ENCODE measurements at regions not wholly inside any gene's neighbourhood (a gene's known extent, or its start where the extent isn't known, plus 50 kb on each side); places are given as distances from the start of the nearest gene placed in this dataset.
A peak's percentile ranks its signal among the peaks of the same experiment; 100 is the strongest.
"Not testable (repeated sequence)": the region's sequence is repeated elsewhere in the genome, so short reads cannot be mapped to it uniquely, and the experiment has no call there.

DNA sequence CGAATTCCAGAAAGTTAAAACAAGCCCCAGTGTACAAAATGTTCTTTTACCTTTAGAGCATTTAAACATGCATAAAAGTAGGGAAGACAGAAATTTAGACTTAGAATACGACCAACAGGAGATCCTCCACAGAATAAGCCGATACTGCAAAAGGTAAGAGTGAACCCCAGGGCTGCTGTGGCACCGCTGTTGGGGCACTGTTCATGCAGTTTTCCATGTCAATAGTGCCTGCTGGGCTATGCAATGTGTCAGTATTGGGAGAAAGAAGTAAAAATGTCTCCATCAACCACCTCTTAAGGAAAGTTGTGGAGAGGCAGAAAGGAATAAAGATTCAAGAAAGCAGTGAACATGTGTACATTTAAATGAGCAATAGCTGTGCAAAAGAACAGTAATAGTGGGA is 326.5 kb upstream of the SEMA3C start:
- Histone ChIP-seq H3K9me3 (ENCODE audit: control insufficient read depth, low read length) (no peaks in the 10 kb centered on the region), H3K4me3 (ENCODE audit: low read length) (no peak overlapping the region), H3K27me3 (ENCODE audit: control insufficient read depth, insufficient read depth) (no peaks in the 10 kb centered on the region), H3K27ac (ENCODE audit: low read length) (no peak overlapping the region), H3K4me1 (ENCODE audit: control insufficient read depth, insufficient read depth, low read length) (no peaks in the 10 kb centered on the region)
- intact Hi-C loops (cut with DNase I): no loop called here
- DNase-seq (no peak), ATAC-seq (no peak)
- WGBS: 73% methylated on average over 4 of the region's 4 CpGs

DNA sequence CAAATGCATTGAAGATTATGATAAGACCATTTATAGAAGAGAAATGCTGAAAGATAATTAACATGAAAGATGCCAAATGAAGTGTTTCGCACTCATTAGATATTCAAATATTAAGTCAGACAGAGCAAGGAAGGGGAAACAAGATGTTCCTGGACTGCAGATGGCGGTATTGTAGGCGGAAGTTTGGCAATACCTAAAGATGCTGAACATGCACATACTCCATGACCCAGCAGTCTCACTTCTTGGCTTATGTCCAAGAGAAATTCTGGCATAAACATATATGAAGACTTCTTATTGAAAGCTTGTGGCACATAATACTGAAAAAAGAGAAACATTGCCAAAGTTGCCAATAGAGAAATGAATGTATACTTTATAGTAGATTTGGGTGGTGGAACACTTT is 325.4 kb upstream of the SEMA3C start:
- Histone ChIP-seq H3K9me3 (ENCODE audit: control insufficient read depth, low read length) (no peaks in the 10 kb centered on the region), H3K4me1 (ENCODE audit: control insufficient read depth, insufficient read depth, low read length) (no peaks in the 10 kb centered on the region), H3K27me3 (ENCODE audit: control insufficient read depth, insufficient read depth) (no peaks in the 10 kb centered on the region), H3K27ac (ENCODE audit: low read length) (no peak overlapping the region), H3K4me3 (ENCODE audit: low read length) (no peak overlapping the region)
- ATAC-seq (no peak), DNase-seq (no peak)
- intact Hi-C loops (cut with DNase I): loop anchor here in 1 of 4 donors (5.0 kb wide), 1 partner anchor 317 kb away; no protein-coding TSS in a partner anchor
- WGBS: 83% methylated on average over 3 of the region's 3 CpGs

DNA sequence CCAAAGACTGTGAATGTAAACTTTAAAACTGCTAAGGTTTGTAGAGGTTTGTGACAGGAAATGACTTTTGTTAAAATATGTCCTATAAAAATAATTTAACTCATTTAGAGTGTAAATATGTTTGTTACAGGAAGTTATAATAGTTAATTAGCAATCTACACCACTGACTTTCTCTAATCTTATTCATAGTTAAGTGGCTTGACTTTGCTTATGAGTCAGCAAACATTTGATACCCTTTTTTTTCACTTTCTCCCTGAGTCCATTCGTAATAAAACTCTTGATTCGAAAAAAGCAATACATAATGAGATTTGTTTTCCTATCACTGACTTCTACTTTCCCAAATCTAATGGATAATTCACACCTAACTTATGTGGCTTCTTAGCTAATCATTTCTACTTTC is 317.7 kb upstream of the SEMA3C start:
- 81% methylated on average over 2 of the region's 2 CpGs for WGBS
- no peak for DNase-seq
- ATAC-seq: no peak

DNA sequence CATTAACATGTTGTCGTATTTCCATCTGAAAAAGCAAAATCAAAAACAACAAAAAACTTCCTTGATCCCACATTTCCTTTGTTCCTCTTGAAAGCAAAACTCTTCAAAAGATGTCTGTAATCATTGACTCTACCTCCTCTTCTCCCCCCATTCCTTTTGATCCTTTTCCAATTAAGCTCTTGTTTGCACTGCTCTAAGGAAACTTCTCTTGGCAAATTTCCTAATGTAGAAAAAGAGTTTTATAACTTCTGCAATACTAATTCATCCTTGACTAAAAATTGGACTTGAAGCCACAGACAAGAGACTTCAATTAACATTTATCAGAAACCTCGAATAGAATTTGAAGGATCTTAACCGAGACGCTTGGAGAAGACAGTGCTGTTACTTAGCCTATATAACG is 317.1 kb upstream of the SEMA3C start:
- no peaks in the 10 kb centered on the region for H3K27me3 ChIP-seq (ENCODE audit: control insufficient read depth, insufficient read depth)
- H3K9me3 ChIP-seq (ENCODE audit: control insufficient read depth, low read length): no peaks in the 10 kb centered on the region
- 77% methylated on average over 5 of the region's 5 CpGs for WGBS
- intact Hi-C loops (cut with DNase I): no loop called here
- H3K27ac ChIP-seq (ENCODE audit: low read length): no peak overlapping the region
- no peaks in the 10 kb centered on the region for H3K4me1 ChIP-seq (ENCODE audit: control insufficient read depth, insufficient read depth, low read length)
- ATAC-seq: no peak
- no peak for DNase-seq
- no peak overlapping the region for H3K4me3 ChIP-seq (ENCODE audit: low read length)

More for the DNA sequence above, 317.7 kb upstream of the SEMA3C start:
- Histone ChIP-seq H3K9me3 (ENCODE audit: control insufficient read depth, low read length) (no peaks in the 10 kb centered on the region), H3K4me3 (ENCODE audit: low read length) (no peak overlapping the region), H3K27ac (ENCODE audit: low read length) (no peak overlapping the region), H3K4me1 (ENCODE audit: control insufficient read depth, insufficient read depth, low read length) (no peaks in the 10 kb centered on the region), H3K27me3 (ENCODE audit: control insufficient read depth, insufficient read depth) (no peaks in the 10 kb centered on the region)
- intact Hi-C loops (cut with DNase I): no loop called here

DNA sequence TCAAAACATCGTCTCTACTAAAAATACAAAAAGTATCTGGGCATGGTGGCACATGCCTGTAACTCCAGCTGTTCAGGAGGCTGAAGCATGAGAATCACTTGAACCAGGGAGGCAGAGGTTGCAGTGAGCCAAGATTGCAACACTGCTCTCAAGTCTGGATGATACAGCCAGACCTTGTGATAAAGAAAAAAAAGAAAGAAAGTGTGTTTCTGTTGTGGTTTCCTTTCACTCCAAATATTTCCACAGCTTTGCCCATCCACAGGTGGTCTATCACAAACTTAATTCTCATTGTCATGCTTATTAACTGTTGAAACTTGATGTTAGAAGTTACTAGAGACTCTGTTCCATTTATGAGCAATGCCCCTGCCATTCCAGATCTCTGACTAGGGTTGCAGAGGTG is 316.0 kb upstream of the SEMA3C start:
- Histone ChIP-seq H3K9me3 (ENCODE audit: control insufficient read depth, low read length) (no peaks in the 10 kb centered on the region), H3K27ac (ENCODE audit: low read length) (no peak overlapping the region), H3K27me3 (ENCODE audit: control insufficient read depth, insufficient read depth) (no peaks in the 10 kb centered on the region), H3K4me3 (ENCODE audit: low read length) (no peak overlapping the region), H3K4me1 (ENCODE audit: control insufficient read depth, insufficient read depth, low read length) (no peaks in the 10 kb centered on the region)
- ATAC-seq (peak in 1 of 2 donors; percentile 41), DNase-seq (peak in 2 of 3 donors; percentile 18 to 53)
- WGBS: 71% methylated on average over 1 of the region's 1 CpG
- intact Hi-C loops (cut with DNase I): no loop called here

DNA sequence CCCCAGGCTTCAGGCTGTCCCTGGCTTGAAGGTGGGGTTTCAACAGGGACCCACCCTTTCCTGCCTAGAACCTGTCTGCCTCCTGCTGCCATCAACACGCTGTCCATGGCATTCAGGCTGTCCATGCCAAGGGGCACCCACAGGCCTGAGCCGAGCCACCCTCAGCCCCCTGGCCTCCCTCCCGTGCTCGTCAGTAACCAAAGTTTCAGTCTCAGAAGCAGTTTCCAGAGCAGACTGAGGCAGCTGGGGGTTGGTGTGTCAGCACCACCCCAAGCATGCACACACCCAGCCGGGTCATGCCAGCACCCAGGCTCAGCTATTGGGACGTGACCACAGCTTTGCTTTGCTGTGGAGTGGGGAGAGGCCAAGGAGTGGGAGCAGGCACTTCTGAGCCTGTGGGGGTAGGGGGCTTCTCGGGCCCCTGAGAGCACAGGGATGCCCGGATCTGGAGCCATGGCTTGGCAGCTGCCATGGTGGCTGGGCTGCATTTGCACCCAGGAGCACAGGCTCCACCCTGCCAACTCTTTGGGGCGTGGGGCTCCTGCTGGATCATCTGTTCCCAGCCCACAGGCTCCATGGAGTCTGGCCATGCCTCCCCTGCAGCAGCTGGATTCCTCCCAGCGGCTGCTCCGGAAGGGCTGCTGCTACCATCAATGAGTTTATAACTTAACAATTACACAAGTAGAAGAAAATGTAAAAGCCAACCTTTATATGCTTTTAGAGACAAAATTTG is 314.5 kb upstream of the SEMA3C start:
- H3K4me3 ChIP-seq (ENCODE audit: low read length): no peak overlapping the region
- peak in 1 of 2 donors; percentile 63 for ATAC-seq
- H3K27me3 ChIP-seq (ENCODE audit: control insufficient read depth, insufficient read depth): no peaks in the 10 kb centered on the region
- H3K9me3 ChIP-seq (ENCODE audit: control insufficient read depth, low read length): no peaks in the 10 kb centered on the region
- no peaks in the 10 kb centered on the region for H3K4me1 ChIP-seq (ENCODE audit: control insufficient read depth, insufficient read depth, low read length)
- peak; percentile 32 to 83 (median 64) for DNase-seq
- intact Hi-C loops (cut with DNase I): no loop called here
- H3K27ac ChIP-seq (ENCODE audit: low read length): no peak overlapping the region
- WGBS: 72% methylated on average over 11 of the region's 11 CpGs

DNA sequence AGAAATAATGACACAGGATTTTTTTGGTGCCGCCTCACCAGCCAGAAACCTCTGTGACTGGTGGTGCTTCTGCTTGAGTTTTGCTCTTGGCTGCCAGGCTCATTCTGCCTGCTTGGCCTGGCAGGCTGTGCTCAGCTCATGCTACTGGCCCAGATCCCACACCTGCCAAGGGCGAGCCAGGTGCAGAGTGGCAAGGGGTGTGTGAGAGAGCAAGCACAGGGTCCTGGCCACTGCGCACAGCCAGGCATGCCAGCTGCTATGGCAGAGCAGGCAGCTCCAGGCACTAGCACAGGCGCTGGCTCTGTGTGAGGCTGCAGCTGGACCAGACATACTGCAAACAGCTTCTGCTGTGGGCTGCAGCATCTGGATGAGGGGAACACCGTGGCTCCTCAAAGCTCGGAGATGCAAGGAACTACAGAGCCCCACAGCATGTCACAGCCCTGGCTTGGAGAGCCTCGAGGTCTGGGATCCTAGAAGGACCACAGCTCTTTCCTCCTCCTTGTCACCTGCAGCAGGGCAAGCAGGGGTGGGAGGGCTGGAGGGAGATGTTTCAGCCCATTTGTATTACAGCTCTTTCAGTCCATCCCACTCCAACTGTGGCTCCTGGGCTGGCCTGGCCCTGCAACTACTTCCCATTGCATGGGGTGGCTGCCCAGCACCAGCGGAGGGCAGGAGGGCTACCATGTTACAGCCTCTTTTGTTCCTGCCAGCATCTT is 313.4 kb upstream of the SEMA3C start:
- Histone ChIP-seq H3K4me3 (ENCODE audit: low read length) (no peak overlapping the region), H3K27me3 (ENCODE audit: control insufficient read depth, insufficient read depth) (no peaks in the 10 kb centered on the region), H3K27ac (ENCODE audit: low read length) (no peak overlapping the region), H3K9me3 (ENCODE audit: control insufficient read depth, low read length) (no peaks in the 10 kb centered on the region), H3K4me1 (ENCODE audit: control insufficient read depth, insufficient read depth, low read length) (no peaks in the 10 kb centered on the region)
- peak in 2 of 3 donors; percentile 43 to 44 for DNase-seq
- ATAC-seq: peak; percentile 20 to 32
- intact Hi-C loops (cut with DNase I): no loop called here
- WGBS: 70% methylated on average over 8 of the region's 8 CpGs

DNA sequence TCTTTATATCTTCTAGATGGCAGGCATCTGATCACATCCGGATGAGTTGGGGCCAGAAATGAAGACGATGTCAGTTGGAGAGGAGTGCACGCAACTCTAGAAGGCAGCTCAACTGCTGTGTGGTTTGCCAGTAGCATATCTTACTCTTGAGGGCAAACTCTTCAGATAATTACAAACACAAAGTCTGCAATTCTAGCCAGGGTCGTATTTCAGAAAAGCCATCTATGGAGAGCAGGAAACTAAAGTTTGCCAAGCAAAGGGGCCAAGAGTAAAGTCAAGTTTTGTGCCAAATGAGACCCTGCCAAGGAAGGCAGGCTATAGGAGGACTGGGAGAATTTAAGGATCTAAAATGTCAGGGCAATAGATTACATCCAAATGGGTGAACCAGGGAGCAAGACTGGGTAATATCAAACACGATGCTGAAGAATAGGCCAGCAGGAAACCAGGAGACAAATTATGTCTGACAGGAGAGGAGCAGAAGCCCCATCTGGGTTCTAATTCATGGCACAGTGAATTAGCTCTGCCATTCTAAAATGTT is 312.5 kb upstream of the SEMA3C start:
- H3K4me3 ChIP-seq (ENCODE audit: low read length): no peak overlapping the region
- no peaks in the 10 kb centered on the region for H3K27me3 ChIP-seq (ENCODE audit: control insufficient read depth, insufficient read depth)
- no peak overlapping the region for H3K27ac ChIP-seq (ENCODE audit: low read length)
- DNase-seq: no peak
- no peaks in the 10 kb centered on the region for H3K4me1 ChIP-seq (ENCODE audit: control insufficient read depth, insufficient read depth, low read length)
- no peak for ATAC-seq
- no peaks in the 10 kb centered on the region for H3K9me3 ChIP-seq (ENCODE audit: control insufficient read depth, low read length)
- intact Hi-C loops (cut with DNase I): no loop called here
- WGBS: 45% methylated on average over 5 of the region's 5 CpGs

DNA sequence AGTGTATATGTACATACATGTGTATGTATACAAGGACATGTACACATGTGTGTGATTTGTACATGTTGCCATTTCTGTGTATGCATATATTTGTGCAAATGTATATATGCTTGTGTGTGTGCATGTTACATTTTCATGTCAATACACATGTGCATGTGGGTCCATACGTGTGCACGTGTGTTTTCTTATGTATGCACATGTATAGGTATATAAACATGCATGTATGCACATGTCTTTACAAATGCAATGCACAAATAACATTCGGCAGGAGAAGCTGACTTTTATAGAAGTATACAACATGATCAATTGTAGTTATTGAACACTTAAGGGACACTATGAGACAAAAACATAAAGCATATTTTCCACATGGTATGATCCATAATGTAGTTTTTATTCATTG is 307.4 kb upstream of the SEMA3C start:
- no peak overlapping the region for H3K27ac ChIP-seq (ENCODE audit: low read length)
- intact Hi-C loops (cut with DNase I): no loop called here
- ATAC-seq (no peak), DNase-seq (no peak)
- no peaks in the 10 kb centered on the region for H3K9me3 ChIP-seq (ENCODE audit: control insufficient read depth, low read length)
- H3K27me3 ChIP-seq (ENCODE audit: control insufficient read depth, insufficient read depth): no peaks in the 10 kb centered on the region
- no peak overlapping the region for H3K4me3 ChIP-seq (ENCODE audit: low read length)
- WGBS: 94% methylated on average over 3 of the region's 3 CpGs
- H3K4me1 ChIP-seq (ENCODE audit: control insufficient read depth, insufficient read depth, low read length): no peaks in the 10 kb centered on the region

DNA sequence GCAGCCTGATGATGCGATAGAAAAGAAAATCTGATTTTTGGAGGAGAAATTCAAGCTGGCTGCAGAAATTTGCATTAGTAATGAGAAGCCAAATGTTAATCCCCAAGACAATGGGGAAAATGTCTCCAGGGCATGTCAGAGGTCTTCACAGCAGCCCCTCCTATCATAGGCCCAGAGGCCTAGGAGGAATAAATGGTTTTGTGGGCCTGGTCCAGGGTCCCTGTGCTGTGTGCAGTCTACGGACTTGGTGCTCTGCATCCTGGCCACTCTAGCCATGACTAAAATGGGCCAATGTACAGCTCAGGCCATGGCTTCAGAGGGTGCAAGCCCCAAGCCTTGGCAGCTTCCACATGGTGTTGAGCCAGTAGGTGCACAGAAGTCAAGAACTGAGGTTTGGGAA is 303.8 kb upstream of the SEMA3C start:
- H3K4me3 ChIP-seq (ENCODE audit: low read length); H3K27me3 ChIP-seq (ENCODE audit: control insufficient read depth, insufficient read depth); H3K9me3 ChIP-seq (ENCODE audit: control insufficient read depth, low read length); H3K27ac ChIP-seq (ENCODE audit: low read length); DNase-seq; intact Hi-C loops (cut with DNase I); ATAC-seq; H3K4me1 ChIP-seq (ENCODE audit: control insufficient read depth, insufficient read depth, low read length): not testable (repeated sequence)
- WGBS: 97% methylated on average over 2 of the region's 2 CpGs

DNA sequence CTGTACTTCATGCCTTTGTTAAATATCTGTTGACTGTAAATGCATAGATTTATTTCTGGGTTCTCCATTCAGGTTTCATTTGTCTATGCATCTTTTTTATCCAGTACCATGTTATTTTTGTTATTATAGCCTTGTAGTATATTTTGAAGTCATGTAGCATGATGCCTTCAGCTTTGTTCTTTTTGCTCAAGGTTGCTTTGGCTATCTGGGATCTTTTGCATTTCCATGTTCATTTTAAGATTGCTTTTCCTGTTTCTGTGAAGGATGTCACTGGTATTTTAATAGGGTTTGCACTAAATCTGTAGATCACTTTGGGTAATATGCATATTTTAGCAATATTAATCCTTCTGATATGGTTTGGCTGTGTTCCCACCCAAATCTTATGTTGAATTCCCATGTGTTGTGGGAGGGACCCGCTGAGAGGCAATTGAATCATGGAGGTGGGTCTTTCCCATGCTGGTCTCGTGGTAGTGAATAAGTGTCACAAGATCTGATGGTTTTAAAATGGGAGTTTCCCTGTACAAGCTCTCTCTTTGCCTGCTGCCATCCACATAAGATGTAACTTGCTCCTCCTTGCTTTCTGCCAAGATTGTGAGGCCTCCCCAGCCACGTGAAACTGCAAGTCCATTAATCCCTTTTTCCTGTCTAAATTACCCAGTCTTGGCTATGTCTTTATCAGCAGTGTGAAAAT is 302.8 kb upstream of the SEMA3C start:
- Histone ChIP-seq H3K4me3 (ENCODE audit: low read length) (no peak overlapping the region), H3K9me3 (ENCODE audit: control insufficient read depth, low read length) (no peaks in the 10 kb centered on the region), H3K27me3 (ENCODE audit: control insufficient read depth, insufficient read depth) (no peaks in the 10 kb centered on the region), H3K4me1 (ENCODE audit: control insufficient read depth, insufficient read depth, low read length) (no peaks in the 10 kb centered on the region), H3K27ac (ENCODE audit: low read length) (no peak overlapping the region)
- DNase-seq (no peak), ATAC-seq (no peak)
- 75% methylated on average over 3 of the region's 3 CpGs for WGBS
- intact Hi-C loops (cut with DNase I): no loop called here

All from right cardiac atrium (tissue), 5 donors.